ENCODE measurements at regions not wholly inside any gene's neighbourhood (a gene's known extent, or its start where the extent isn't known, plus 50 kb on each side); places are given as distances from the start of the nearest gene placed in this dataset.

GRCh38 chr13:95474992-95475391 is 77.5 kb upstream of the CLDN10 start:
- no peak for TF ChIP-seq CTCF (IDR thresholded peaks at IDR 0.05)
- TF ChIP-seq POLR2A (IDR thresholded peaks at IDR 0.05) = no peak
